A549 (cell line): ENCODE measurements at regions not wholly inside any gene's neighbourhood (a gene's known extent, or its start where the extent isn't known, plus 50 kb on each side); places are given as distances from the start of the nearest gene placed in this dataset.

Experiments used
- CBX2 ChIP-seq: fragments of 200-600 bp; sonication (generic); IDR thresholded peaks from 2 replicates; pipeline ENCODE4 v1.6.1; 2016; ENCODE audit warnings: low read depth, mild to moderate bottlenecking, borderline replicate concordance
- CTCF ChIP-seq: fragments of >200 bp; sonication (Bioruptor Twin); formaldehyde crosslinking; IDR thresholded peaks from 3 replicates; pipeline ENCODE4 v1.5.1; 2016
- EP300 ChIP-seq, 2 experiments: fragments of >200 bp; sonication (Bioruptor Twin); formaldehyde crosslinking; IDR thresholded peaks; 2 replicates in 1 of 2; 3 replicates in 1 of 2; pipeline ENCODE4 v1.6.1; 2016 to 2017
- FOSL2 ChIP-seq, 2 experiments: fragments of 450-650 bp in 1 of 2; fragments of >200 bp in 1 of 2; sonication (Bioruptor Twin) in 1 of 2; formaldehyde crosslinking; IDR thresholded peaks; 2 replicates each; pipeline versions ENCODE4 v1.5.0 to v1.6.1; 2016 to 2020; ENCODE audit warnings: mild to moderate bottlenecking in 1 of 2, moderate library complexity in 1 of 2
- MAFK ChIP-seq: fragments of 450-650 bp; IDR thresholded peaks from 2 replicates; pipeline ENCODE4 v1.6.1; 2014; ENCODE audit not compliant: partially characterized antibody
- RAD21 ChIP-seq, 2 experiments: fragments of >200 bp in 1 of 2; sonication (Bioruptor Twin) in 1 of 2; formaldehyde crosslinking in 1 of 2; IDR thresholded peaks in 1 of 2; conservative IDR thresholded peaks in 1 of 2; 2 replicates in 1 of 2; 3 replicates in 1 of 2; pipeline ENCODE4 v1.6.1; 2012 to 2018; ENCODE audit warnings: inconsistent platforms in 1 of 2
- RARB ChIP-seq: fragments of 250-450 bp; sonication (Bioruptor Pico); IDR thresholded peaks from 2 replicates; pipeline ENCODE4 v1.8.0; 2021; ENCODE audit warnings: mild to moderate bottlenecking, moderate library complexity
- RCOR1 ChIP-seq: fragments of 150-350 bp; IDR thresholded peaks from 2 replicates; pipeline ENCODE4 v1.6.1; 2014; ENCODE audit warnings: antibody characterized with exemption, low read length, low read depth
- TP53 ChIP-seq: fragments of 250-450 bp; sonication (Bioruptor Pico); IDR thresholded peaks from 2 replicates; pipeline ENCODE4 v1.5.0; 2021; ENCODE audit warnings: mild to moderate bottlenecking, moderate library complexity
- TF ChIP-seq, protein P1 (sequence below): IDR thresholded peaks from 2 replicates; pipeline ENCODE4 v1.6.1; 2012

DNA sequence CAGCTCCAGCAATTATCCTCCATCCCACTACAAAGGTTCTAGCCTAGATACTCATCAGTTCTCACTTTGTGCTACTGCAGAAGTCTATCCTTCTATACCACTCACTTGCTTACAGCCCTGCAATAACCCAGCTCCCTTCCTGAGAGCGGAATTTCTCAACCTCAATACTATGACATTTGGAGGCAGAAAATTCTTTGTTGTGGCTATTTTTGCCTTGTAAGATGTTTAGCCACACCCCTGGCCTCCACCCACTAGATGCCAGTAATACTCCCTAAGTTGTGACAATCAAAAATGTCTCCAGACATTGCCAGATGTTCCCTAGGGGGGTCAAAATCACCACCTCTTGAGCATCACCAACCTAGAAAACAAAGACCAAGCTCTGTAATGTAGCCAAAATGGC lies 149.5 kb downstream of the QDPR start:
- TF ChIP-seq CTCF: no peak
- TF ChIP-seq, protein P1, sequence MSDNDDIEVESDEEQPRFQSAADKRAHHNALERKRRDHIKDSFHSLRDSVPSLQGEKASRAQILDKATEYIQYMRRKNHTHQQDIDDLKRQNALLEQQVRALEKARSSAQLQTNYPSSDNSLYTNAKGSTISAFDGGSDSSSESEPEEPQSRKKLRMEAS: no peak
- no peak for TF ChIP-seq RARB
- TF ChIP-seq RAD21 (conservative IDR thresholded peaks at IDR 0.05 in 1 of 2, IDR thresholded peaks at IDR 0.05 in 1 of 2): no peak
- TF ChIP-seq TP53 (CRISPR knock-in tag): no peak
- no peak for TF ChIP-seq FOSL2 (IDR thresholded peaks at IDR 0.05)
- no peak for TF ChIP-seq FOSL2 (CRISPR knock-in tag; IDR thresholded peaks at IDR 0.05)
- TF ChIP-seq CBX2: no peak
- TF ChIP-seq EP300 (IDR thresholded peaks at IDR 0.05): no peak
- no peak for TF ChIP-seq RCOR1
- TF ChIP-seq MAFK: no peak
